Colonic mucosa (tissue), 4 donors: ENCODE measurements at regions not wholly inside any gene's neighbourhood (a gene's known extent, or its start where the extent isn't known, plus 50 kb on each side); places are given as distances from the start of the nearest gene placed in this dataset.

Experiments used
- DNase-seq: peaks from one replicate; pipeline ENCODE4 v3.0.0-alpha.2; 2020
- H3K27ac ChIP-seq: fragments of 200-600 bp; one replicate; pipeline ENCODE4 v1.8.0; 2021
- H3K27me3 ChIP-seq: fragments of 200-600 bp; one replicate; pipeline ENCODE4 v1.8.0; 2021
- H3K36me3 ChIP-seq: fragments of 200-600 bp; one replicate; pipeline ENCODE4 v1.8.0; 2021
- H3K4me1 ChIP-seq: fragments of 200-600 bp; one replicate; pipeline ENCODE4 v1.8.0; 2021; ENCODE audit warnings: mild to moderate bottlenecking
- H3K4me3 ChIP-seq: fragments of 200-600 bp; one replicate; pipeline ENCODE4 v1.8.0; 2021
- H3K9ac ChIP-seq, 2 donors: one replicate each; pipeline ENCODE4 v1.7.0; 2013; ENCODE audit warnings: control low read depth in 2 of 2, low read depth in 2 of 2, low read length in 2 of 2
- H3K9me3 ChIP-seq: fragments of 200-600 bp; one replicate; pipeline ENCODE4 v1.8.0; 2021
- CTCF ChIP-seq: fragments of 200-600 bp; IDR thresholded peaks from one replicate; pipeline ENCODE4 v1.8.0; 2022; ENCODE audit warnings: antibody characterized with exemption, mild to moderate bottlenecking
- intact Hi-C: fragments of 100-400 bp; cut with DNase I; formaldehyde crosslinking; loops from one replicate; pipeline ENCODE4 v1.14.1; 2022
- donor health status: healthy.
- donor health status: DM: no; HTN: no; CAD: no.
- donor health status: DM: no; HTN: no; CAD: no.

- no peak for TF ChIP-seq CTCF
- Histone ChIP-seq H3K9ac (no peak overlapping the region), H3K36me3 (no peaks in the 10 kb centered on the region), H3K4me3 (no peak overlapping the region), H3K9me3 (no peaks in the 10 kb centered on the region), H3K27me3 (no peaks in the 10 kb centered on the region), H3K4me1 (no peaks in the 10 kb centered on the region), H3K27ac (no peak overlapping the region)
- DNase-seq = no peak
- intact Hi-C loops = no loop called here
Observed at GRCh38 chr12:4223273-4223845, 50.2 kb upstream of the CCND2 start.

- intact Hi-C loops = no loop called here
- Histone ChIP-seq H3K27me3 (no peaks in the 10 kb centered on the region), H3K36me3 (no peaks in the 10 kb centered on the region), H3K4me1 (no peaks in the 10 kb centered on the region), H3K4me3 (no peak overlapping the region), H3K9me3 (no peaks in the 10 kb centered on the region), H3K9ac (no peak overlapping the region), H3K27ac (no peak overlapping the region)
- DNase-seq = no peak
- no peak for TF ChIP-seq CTCF
Observed at GRCh38 chr12:4221258-4221620, 52.3 kb upstream of the CCND2 start.

GRCh38 chr12:4220536-4221257 is 52.9 kb upstream of the CCND2 start:
- no peak for TF ChIP-seq CTCF
- intact Hi-C loops = no loop called here
- H3K36me3 ChIP-seq = no peaks in the 10 kb centered on the region
- no peaks in the 10 kb centered on the region for H3K9me3 ChIP-seq
- H3K27me3 ChIP-seq = no peaks in the 10 kb centered on the region
- H3K4me1 ChIP-seq = no peaks in the 10 kb centered on the region
- no peak overlapping the region for H3K27ac ChIP-seq
- no peak for DNase-seq
- H3K9ac ChIP-seq = no peak overlapping the region
- H3K4me3 ChIP-seq = no peak overlapping the region

GRCh38 chr12:4217091-4217490 is 56.5 kb upstream of the CCND2 start:
- H3K4me1 ChIP-seq = no peaks in the 10 kb centered on the region
- H3K27me3 ChIP-seq = no peaks in the 10 kb centered on the region
- H3K9me3 ChIP-seq = no peaks in the 10 kb centered on the region
- no peak overlapping the region for H3K27ac ChIP-seq
- no peak overlapping the region for H3K4me3 ChIP-seq
- no peak for TF ChIP-seq CTCF
- no peak overlapping the region for H3K9ac ChIP-seq
- DNase-seq = no peak
- no peaks in the 10 kb centered on the region for H3K36me3 ChIP-seq
- intact Hi-C loops = no loop called here

GRCh38 chr12:4216187-4216927 is 57.2 kb upstream of the CCND2 start:
- Histone ChIP-seq H3K36me3 (no peaks in the 10 kb centered on the region), H3K4me1 (no peaks in the 10 kb centered on the region), H3K27ac (no peak overlapping the region), H3K4me3 (no peak overlapping the region), H3K9me3 (no peaks in the 10 kb centered on the region), H3K9ac (no peak overlapping the region), H3K27me3 (no peaks in the 10 kb centered on the region)
- no peak for DNase-seq
- intact Hi-C loops = no loop called here
- no peak for TF ChIP-seq CTCF
